Stimulated activated CD4-positive, alpha-beta T cell treated with anti-CD3 and anti-CD28 coated beads, Interleukin-1b, Interleukin-23, amount 100 ng/mL, for 48 hours (primary cell): ENCODE measurements at regions not wholly inside any gene's neighbourhood (a gene's known extent, or its start where the extent isn't known, plus 50 kb on each side); places are given as distances from the start of the nearest gene placed in this dataset.

Source experiments
- DNase-seq: peaks from one replicate; pipeline ENCODE4 v3.0.0-alpha.2; 2020

DNA sequence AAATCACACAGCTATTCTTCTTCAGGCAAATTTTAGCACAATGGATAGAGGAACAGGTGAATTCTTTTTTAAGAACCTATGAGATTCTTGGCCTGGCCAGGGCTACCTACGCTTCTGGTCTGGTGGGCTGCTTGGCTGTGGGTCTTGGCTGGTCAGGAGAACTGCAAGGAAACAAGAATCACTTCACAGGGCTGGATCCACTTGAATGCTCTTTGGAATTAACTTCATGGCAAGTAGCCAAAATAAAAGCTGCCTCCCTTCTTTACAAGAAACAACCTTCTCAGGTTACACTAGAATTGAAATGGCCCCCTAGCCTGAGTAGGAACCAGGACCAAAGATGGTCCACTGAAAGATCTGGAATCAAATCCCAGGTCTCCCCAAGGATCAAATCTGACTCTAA lies 519.1 kb downstream of the IQCM start:
- DNase-seq: no peak

DNA sequence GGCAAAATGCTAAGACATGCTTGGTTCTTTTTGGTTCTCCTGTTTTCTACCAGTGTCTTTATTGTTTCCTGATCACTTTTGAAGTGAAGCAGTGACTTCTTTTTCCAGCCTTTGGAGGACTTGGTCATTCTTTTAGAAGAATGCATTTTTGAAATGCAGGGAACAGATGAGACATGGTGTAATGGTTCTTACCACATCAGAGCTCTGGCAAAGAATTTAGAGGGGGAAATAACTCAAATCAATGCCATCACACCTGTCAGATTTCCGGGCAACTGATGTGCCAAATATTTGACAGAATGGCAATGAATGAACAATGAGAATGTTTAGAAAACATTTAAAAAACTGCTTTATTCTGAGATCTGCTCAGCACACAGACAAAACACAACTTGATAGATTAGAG lies 519.6 kb downstream of the IQCM start:
- DNase-seq: no peak

DNA sequence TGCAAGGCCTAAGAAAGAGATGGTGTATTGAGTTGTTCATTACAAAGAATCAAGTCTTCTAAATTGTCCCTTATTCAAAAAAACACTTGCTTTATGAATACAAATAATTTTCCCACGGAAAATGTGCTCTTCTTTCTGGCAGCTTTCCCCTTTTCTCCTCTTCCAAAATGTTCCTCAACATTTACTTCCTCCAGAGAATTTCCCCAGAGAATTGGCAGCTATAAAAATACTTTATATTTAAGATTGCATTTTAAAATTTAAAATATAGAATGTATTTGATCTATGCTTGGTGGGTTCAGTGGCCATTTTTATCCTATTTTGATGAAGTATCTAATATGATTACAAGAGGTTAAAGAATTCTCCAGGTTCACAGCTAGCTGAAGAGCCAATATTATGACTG lies 521.0 kb downstream of the IQCM start:
- no peak for DNase-seq

DNA sequence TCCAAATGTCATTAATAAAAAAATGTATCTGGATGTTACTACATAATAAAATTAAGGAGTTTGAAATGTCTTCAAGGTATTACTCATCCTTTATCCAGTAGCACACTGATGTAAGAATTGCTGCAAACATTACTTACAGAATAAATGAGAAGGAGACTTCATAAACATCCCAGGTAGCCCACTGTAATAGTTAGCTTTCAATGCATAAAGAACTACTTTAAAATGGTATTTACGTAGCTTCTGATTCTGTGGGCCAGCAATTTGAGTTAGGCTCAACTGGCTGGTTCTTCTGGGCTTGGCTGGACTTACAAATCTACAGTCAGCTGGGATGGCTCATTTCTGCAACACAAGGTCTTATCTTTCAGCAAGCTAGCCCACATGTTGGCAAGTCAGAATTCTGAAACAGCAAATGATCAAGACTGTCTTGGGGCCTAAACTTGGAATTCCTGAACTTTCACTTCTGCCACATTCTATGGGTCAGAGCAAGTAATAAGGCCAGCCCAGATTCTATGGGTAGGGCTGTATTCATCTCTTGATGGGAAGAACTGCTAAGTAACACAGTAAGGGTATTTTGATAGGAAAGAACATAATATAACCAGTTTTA lies 522.5 kb downstream of the IQCM start:
- no peak for DNase-seq

DNA sequence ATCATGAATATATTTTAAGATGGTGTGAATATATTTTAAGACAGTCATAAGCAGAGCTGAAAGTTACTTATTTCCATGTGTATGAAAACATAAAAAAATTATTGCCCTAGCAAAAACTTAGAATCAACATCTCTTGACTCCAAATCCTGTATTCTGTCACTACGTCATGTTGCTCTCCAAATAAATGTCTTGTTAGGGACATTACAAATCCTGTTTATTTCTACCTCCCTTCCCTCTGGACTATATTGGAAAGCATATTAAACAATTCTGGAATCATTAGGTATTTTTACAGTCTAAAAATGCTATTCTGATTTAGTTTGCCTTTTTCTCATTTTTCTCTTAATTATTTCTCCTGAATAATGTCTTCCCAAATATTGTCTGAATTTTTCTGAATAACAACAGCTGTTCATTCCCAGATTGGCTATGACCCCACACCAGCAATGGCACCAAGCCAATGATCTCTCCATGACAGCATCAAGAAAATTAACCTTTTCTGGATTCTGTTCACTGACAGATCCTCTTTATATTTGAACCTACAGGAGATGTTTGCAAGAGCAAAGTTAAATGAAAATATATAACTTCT lies 523.1 kb downstream of the IQCM start:
- no peak for DNase-seq

DNA sequence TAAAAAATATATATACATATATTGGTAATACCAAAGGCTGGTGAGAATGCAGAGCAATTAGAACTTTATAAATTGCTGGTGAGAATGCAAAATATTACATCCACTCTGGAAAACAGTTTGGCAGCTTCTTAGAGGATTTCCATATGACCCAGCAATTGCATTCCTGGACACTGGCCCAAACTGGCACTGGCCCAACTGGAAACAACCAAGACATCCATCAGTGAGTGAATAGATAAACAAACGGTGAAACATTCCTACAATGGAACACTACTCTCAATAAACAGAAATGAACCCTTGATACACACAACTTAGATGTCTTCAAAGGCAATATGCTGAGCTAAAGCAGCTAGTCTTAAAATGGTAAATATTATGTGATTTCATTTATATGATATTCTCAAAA lies 524.2 kb downstream of the IQCM start:
- no peak for DNase-seq

DNA sequence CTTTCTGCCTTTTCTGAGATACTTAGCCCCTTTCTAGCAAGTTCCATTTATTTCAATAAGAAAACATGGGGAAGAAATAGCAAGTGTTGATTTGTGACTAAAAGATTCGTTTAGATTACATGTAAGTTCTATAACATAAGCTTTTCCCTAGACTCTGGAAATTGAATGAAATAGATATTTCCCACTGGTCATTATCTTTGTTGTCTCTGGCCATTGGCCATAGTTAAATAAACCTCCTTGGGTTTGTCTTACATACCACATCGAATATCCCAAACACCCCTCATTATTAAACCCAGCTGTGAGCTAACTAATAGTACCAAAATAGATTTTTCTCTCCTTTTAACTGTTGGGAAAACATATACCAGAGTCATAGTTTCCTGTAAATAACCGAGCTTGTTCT lies 534.8 kb downstream of the IQCM start:
- no peak for DNase-seq

DNA sequence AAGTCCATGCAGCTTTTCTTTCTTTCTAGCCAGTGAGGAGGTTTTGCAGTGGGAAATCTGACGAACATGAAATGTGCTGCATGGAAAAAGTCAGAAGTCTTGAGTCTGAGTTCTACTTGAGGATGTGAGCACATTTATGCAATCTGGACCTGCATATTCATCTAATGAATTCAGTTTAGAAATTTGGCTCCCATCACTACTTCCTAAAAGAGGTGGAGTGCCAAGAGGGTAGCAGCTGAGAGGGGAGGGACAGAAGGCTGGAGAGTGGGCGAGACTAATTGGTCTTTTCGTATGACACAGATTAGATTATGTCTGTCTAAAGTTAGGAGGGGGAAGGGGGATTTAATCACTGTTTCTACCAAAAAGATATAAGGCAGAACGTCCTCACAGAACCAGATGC lies 535.9 kb downstream of the IQCM start:
- no peak for DNase-seq

DNA sequence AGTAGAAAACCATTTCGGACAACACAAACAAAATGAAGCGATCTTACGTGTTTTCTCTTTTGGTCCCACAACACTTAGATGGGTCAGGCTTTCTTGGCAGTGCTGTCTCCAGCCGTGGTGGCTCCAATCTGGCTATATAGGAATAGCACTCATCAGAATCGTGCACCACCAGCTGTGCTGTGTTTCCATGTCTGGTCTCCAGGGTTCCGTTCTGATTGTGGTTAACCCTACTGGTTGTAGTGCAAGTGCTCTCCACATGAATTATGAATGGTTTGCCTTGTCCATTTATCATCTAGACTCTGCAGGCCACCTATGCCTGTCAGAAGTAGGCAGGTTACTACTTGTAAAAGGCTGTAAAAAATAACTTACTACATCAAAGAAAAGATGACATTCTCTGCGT lies 536.3 kb downstream of the IQCM start:
- DNase-seq: no peak

DNA sequence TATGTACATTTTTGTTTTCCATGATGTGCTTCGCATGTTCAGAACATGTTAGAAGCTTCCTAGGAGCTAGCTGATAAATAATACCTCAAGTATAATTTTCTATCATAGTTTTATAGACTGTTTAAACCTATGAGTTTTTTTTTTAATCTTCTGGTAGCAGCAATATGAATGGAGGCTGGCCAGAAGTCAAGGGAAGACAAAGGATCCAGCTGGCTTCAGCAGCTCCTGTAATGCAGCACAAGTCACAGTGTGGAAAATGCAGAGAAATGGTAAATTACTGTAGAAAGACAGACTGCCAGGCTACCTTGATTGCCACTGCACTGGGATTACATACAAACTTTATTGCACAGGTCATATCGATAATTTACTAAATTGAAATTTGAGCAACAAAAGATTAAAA lies 537.9 kb downstream of the IQCM start:
- no peak for DNase-seq

DNA sequence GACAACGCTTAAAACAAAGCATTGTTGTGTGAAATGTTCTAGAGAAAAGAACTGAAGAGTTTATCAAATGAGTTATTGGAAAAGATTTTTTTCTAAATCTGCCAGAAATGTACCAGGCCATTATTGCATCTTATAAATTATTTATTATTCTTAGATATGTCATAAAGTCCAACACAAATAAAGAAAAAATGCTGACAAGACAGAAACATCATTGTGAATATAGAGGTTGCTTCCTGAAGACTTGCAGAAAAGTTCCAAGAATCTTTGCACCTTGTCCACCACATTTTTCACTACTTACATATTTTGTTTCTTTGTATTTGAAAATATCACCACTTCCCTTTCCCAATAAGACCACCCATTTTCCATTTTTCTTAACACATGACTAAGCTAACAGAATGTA lies 545.8 kb downstream of the IQCM start:
- DNase-seq: no peak

DNA sequence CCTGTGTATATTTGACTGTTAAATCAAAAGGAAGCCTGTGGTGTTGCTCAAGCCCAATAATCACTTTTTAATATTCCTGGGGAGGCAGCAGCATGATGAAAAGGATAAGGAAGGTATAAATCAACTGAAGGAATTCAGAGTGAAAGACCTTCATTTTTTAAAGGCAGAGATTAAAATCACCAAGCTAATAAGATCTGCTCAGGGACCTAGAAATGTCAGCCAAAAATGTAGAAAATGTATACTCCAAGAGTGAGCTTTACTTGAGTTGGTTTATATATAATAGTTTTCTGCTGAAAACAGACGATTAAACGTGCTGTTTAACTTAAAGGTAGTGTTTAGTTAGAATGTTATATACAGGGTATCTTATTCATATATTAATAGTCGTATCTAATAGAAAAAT lies 549.3 kb downstream of the IQCM start:
- DNase-seq: no peak

DNA sequence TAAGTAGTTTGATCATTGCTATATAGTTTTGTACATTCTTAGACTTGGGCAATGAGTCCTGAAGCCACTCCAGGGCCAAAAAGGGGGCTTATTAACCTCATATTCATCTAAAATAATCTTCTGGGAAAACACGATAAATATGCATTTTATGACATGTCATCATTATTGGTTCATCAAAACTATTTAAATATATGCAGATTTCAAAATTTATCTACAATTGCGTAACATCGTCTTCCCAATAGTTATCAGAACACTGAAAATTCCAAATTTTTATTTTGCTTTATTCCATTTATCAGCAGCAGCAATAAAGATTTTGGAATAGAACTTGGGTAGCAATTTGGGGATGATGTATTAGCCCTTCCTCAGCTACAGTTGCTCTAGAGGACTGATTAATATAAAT lies 550.0 kb downstream of the IQCM start:
- DNase-seq: no peak

DNA sequence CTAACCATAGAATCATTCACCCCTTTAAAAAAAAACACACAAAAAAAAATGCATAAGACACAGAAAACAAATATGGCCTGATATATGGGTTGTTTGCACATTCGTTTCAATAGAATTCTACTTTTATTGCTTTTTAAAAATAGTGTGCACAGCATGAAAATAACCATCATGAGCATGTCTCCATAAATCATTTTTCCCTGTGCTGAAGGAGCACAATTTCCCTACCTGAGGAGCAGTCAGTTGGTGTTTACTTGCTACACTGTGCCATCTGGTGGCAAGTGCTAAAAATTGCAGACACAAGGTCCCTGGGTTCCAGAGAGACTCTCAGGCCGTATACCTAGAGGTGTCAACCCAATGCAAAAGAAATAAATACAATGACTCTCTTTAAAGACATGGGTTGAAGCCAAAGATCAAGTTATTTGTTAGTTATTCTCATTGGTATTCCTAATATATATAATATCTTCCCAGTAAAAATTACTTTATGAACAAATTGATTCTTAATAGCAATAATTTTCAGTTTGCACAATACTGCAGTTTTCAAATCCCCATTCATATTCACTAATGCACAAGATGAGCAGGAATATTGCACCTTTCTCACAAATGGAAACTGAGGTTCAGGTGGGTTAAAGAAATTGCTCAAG lies 551.4 kb downstream of the IQCM start:
- peak; percentile 3 for DNase-seq

DNA sequence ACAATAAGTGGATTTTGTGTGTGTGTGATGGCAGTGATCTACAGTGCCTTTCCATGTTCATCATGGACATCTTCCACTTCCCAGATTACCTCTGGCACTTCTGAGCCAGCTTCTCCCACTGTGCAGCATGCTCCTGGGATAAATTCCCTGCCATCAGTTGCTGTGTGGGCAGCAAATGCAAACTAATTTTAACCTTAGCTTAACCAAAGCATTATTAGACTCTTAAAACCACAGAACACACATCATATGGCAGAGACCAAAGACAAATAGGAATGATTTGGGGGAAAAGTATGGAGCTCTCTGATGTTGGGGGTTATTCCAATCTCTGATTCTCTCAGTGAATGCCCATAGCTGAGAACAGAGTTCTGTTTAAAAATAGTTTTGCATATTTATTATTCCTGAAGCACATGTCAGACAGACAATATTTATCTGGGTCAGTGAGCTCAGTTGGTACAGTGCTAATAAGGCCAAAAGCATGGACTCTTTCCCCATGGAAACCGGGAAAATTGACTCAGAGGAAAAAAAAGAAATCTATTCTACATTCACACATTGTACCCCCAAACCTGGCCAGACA lies 567.4 kb downstream of the IQCM start:
- no peak for DNase-seq

DNA sequence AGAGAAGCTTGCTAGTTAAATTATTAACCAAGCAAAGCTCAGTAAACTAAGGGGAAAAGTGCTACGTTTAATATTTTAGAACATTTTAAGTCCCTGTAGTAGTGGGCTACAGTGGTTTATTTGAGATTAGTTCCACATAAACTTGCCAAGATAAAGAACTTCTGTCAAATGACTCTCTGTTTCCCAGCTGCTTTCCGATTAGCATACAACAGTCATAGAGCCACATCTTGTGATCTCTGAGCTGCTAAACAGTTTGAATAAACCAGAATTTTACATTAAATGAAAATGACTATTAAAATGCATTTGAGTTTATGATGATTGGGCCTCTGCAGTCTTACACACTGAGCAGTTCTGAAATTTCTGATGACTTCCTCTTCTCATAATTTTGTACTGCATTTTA lies 568.5 kb downstream of the IQCM start:
- DNase-seq: no peak

DNA sequence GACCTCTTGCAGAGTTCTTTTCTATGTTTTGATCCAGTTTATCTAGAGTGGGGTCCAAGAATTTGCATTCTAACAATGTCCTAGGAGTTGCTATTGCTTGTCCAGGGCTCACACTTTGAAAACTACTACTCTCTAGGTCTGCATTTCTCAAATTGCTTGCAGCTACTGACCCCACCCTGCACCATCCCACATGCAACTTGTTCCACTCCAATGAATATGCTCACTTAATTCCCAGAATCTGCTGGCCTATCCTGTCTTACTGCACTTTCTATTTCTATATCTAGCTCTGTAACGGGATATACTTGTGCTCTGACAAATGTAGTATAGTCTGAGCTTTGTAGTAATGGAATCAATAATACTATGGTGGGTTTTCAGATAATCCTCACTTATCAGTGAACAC lies 570.3 kb downstream of the IQCM start:
- no peak for DNase-seq

DNA sequence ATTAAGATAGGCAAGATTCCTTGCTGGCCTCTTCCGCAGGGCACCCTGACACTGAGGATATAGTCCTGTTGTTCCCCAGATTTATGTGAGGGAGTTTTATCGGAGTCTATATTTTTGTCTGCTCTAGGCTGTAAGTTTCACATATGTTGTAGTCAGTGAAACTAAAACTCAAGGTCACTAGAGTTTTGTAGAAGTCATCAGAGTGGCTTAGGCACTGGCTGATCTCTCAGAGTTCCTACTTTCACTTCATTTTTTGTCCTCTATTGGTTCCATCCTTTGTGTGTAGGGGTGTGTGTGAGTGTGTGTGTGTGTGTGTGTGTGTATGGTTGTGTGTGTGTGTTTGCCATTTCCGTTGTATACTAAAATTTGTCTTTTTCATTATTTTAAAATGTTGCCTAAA lies 577.5 kb downstream of the IQCM start:
- DNase-seq: no peak

DNA sequence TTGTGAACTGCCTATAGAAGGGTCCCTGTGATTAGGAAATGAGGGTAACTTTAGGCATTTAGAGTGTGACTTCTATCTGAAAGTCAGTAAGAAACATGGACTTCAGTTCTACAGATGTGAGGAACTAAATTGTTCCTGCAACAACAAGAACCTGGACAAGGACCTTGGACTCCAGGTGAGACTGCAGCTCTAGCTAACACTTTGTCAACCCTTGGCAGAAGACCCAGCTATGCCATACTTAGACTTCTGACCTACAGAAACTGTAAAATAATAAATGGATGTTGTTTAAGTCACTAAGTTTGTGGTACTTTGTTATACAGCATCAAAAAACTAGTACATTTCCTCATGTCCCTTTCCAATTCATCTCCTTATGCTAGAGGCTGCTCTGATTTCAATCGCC lies 580.8 kb downstream of the IQCM start:
- no peak for DNase-seq

DNA sequence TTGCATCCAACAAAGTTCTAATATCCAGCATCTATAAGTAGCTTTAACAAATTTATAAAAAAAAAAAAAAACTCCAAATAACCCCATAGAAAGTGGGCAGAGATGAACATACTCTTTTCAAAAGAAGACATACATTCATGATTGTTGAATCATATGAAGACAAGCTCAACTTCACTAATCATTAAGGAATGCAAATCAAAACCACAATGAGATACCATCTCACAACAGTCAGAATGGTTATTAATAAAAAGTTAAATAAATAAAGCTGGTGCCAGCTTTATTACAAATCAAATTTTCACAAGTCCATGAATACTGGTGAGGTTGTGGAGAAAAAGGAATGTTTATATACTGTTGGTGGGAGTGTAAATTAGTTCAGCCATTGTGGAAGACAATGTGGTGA lies 592.0 kb downstream of the IQCM start:
- DNase-seq: no peak

DNA sequence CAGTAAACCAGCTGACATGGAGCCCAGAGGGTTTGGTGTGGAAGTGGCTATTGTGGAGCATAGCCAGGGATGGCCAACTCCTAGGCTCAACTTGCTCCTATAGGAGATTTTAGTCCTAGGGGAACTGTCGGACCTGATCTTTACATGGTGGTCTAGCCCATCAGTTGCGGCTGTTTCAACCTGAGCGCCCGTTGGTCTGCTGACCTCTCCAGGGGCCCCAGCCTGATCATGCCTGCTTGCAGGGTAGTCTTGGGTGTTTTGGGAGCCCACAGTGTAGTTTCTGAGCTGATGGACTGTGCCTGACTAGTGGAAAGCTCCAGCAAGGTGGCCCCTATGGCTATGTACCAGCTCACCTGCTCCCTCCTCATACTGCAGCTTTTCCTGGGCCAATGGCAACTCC lies 597.0 kb downstream of the IQCM start:
- DNase-seq: no peak

DNA sequence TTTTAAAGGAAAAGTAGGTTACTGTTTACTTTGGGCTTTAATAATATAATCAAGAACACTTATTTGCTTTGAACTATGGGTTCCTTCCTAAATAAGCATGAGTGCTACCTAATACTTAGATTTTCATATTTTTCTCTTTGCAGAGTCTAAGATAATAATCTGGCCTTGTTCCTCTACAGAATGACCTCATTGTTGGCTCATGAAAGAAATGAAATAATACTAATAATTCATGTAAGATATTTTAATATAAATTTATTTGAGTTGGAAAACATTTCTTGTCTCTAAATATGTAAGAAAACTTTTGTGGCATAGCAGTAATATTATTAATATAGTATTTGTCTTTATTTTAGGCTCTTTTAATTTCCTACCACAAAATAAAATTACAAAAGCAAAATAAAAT lies 601.3 kb downstream of the IQCM start:
- no peak for DNase-seq

DNA sequence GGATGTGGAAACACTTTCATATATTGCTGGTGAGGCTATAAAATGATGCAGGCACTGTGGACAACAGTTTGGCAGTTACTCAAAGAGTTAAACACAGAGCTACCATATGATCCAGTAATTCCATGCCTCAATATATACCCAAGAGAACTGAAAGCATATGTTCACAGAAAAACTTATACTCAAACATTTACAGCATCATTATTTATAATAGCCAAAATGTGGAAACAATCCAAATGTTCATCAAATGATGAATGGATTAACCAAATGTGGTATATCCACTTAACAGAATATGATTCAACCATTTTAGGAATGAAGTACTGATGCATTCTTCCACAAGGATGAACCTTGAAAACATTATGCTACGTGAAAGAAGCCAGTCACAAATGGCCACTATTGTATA lies 603.8 kb downstream of the IQCM start:
- no peak for DNase-seq

DNA sequence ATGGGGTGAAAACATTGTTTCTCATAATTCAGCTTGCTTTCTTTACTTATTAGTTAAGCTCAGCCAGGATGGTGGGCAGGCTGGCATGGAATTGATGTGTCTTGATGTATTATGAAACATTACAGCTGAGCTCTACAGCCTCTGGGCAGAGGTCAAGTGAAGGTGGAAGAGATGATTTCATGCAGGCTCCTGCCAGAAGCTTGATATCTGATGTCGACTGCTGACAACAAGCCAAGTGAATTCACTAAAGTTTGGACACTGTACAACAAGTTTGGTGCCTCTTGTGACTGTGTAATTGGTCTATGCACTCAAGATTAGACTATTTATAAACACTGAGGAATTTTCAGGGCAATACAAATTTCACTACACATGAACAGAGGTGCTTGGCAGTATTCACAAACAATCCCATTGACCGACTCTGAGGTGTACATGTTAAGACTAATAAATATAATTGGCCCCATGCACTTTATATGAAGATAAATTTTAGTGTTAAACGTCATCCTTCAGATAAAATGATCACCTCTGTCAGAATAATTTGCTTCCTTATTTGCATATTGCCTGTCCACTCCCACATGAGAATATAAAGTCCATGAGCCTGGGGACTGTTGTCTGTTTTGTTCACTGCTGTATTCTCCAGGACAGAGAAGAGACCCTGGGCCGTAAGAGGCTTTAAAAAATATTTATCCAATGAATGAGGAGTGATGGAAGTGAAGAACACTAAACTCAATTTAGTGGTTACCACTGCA lies 612.2 kb downstream of the IQCM start:
- DNase-seq: no peak
